HepG2 (cell line): ENCODE measurements at regions not wholly inside any gene's neighbourhood (a gene's known extent, or its start where the extent isn't known, plus 50 kb on each side); places are given as distances from the start of the nearest gene placed in this dataset.

Experiments used
- ATAC-seq: fragments of 200-7000 bp; cut with Tn5 transposase; 3 replicates; pipeline ENCODE4 v1.9.1; 2020; ENCODE audit warnings: mild to moderate bottlenecking, moderate library complexity
- BruUV-seq: library from RNA; stranded (reverse); fragments of 400-500 nt; replicated peaks from 2 replicates; lab custom pipeline; 2021; lab: Mats Ljungman, UMichigan
- CTCF ChIA-PET: fragments of 300-600 bp; formaldehyde crosslinking; extraction: SDS; loops from one replicate; lab custom pipeline; 2021; ENCODE audit warnings: low total read pairs, inconsistent platforms, low intra/inter-chr PET ratio; lab: Yijun Ruan, JAX
- POLR2A ChIA-PET: fragments of 350-600 bp; sonication (Branson Sonifier 250); formaldehyde crosslinking; loops from one replicate; lab custom pipeline; 2020; ENCODE audit warnings: antibody characterized with exemption, inconsistent platforms; lab: Yijun Ruan, JAX
- DNase-seq: peaks from one replicate; pipeline ENCODE4 v3.0.0-alpha.2; 2015; ENCODE audit warnings: low spot score
- FAIRE-seq: peaks from 3 replicates; lab custom pipeline; 2011; peaks lifted over from hg19 to GRCh38; lab: Jason Lieb, UNC
- H2AFZ ChIP-seq: one replicate; pipeline ENCODE4 v1.6.1; 2011; ENCODE audit warnings: low read length, inconsistent platforms
- H3K27ac ChIP-seq: fragments of 300-600 bp; 3 replicates; pipeline ENCODE4 v1.8.0; 2011; ENCODE audit warnings: mixed run types, mild to moderate bottlenecking, mixed read lengths, low read length, inconsistent platforms; ENCODE audit not compliant: insufficient read depth; ENCODE audit errors: extremely low read length
- H3K27me3 ChIP-seq, 2 experiments: fragments of 200-600 bp in 1 of 2; 2 replicates in 1 of 2; 3 replicates in 1 of 2; pipeline versions ENCODE4 v1.6.0 to v1.8.0; 2011; ENCODE audit warnings: low read length in 2 of 2, mild to moderate bottlenecking in 2 of 2, moderate library complexity in 2 of 2, inconsistent platforms in 1 of 2; ENCODE audit not compliant: insufficient read depth in 2 of 2, control insufficient read depth in 1 of 2
- H3K36me3 ChIP-seq, 2 experiments: fragments of 200-600 bp in 1 of 2; replicated peaks in 1 of 2; 2 replicates in 1 of 2; 3 replicates in 1 of 2; pipeline versions ENCODE4 v1.5.1 to v1.8.0; 2011; ENCODE audit warnings: low read length in 2 of 2, inconsistent platforms in 1 of 2; ENCODE audit not compliant: insufficient read depth in 2 of 2, control insufficient read depth in 1 of 2
- H3K4me1 ChIP-seq: 2 replicates; pipeline ENCODE4 v1.5.1; 2012; ENCODE audit warnings: low read length, inconsistent platforms; ENCODE audit not compliant: insufficient read depth
- H3K4me2 ChIP-seq: 2 replicates; pipeline ENCODE4 v1.6.0; 2011; ENCODE audit warnings: low read depth, low read length, inconsistent platforms
- H3K4me3 ChIP-seq, 3 experiments: fragments of 200-600 bp in 1 of 3; sonication (generic), shearing (Covaris generic) in 1 of 3; replicated peaks in 1 of 3; 2 replicates each; pipeline ENCODE4 v1.5.1; 2011 to 2016; ENCODE audit warnings: low read length in 3 of 3, inconsistent platforms in 2 of 3, low read depth in 2 of 3, mild to moderate bottlenecking in 2 of 3, control low read depth in 1 of 3, mixed read lengths in 1 of 3; ENCODE audit not compliant: insufficient read depth in 1 of 3
- H3K79me2 ChIP-seq: one replicate; pipeline ENCODE4 v1.6.1; 2011; ENCODE audit warnings: low read length, inconsistent platforms; ENCODE audit not compliant: insufficient read depth
- H3K9ac ChIP-seq: 2 replicates; pipeline ENCODE4 v1.6.0; 2011; ENCODE audit warnings: mild to moderate bottlenecking, low read depth, low read length, inconsistent platforms; ENCODE audit not compliant: insufficient read depth
- H3K9me3 ChIP-seq: 2 replicates; pipeline ENCODE4 v1.5.1; 2012; ENCODE audit warnings: mild to moderate bottlenecking, low read length
- H4K20me1 ChIP-seq: 2 replicates; pipeline ENCODE4 v1.6.0; 2011; ENCODE audit warnings: inconsistent platforms, mild to moderate bottlenecking, low read length, moderate library complexity; ENCODE audit not compliant: insufficient read depth
- CC2D1A ChIP-seq: sonication (generic); formaldehyde crosslinking; IDR thresholded peaks from 2 replicates; pipeline ENCODE4 v1.8.1; 2023; ENCODE audit warnings: mild to moderate bottlenecking, missing genetic modification reagents
- FOXP1 ChIP-seq, 2 experiments: fragments of 450-650 bp in 1 of 2; IDR thresholded peaks; 2 replicates each; pipeline ENCODE4 v1.6.1; 2017 to 2018; ENCODE audit warnings: antibody characterized with exemption in 1 of 2
- PLSCR1 ChIP-seq: sonication (generic); formaldehyde crosslinking; IDR thresholded peaks from 2 replicates; pipeline ENCODE4 v1.5.0; 2020; ENCODE audit warnings: missing genetic modification reagents, mild to moderate bottlenecking, borderline replicate concordance
- RFX1 ChIP-seq: fragments of 450-650 bp; IDR thresholded peaks from 2 replicates; pipeline ENCODE4 v1.6.1; 2017
- SNRNP70 ChIP-seq: fragments of 200-400 bp; formaldehyde crosslinking; IDR thresholded peaks from 2 replicates; pipeline ENCODE4 v1.6.1; 2017; ENCODE audit warnings: mild to moderate bottlenecking, low read depth, low read length, moderate library complexity
- TARDBP ChIP-seq: sonication (generic); formaldehyde crosslinking; IDR thresholded peaks from 2 replicates; pipeline ENCODE4 v1.8.0; 2022; ENCODE audit warnings: mild to moderate bottlenecking, missing genetic modification reagents
- ZNF446 ChIP-seq: sonication (generic); formaldehyde crosslinking; IDR thresholded peaks from 2 replicates; pipeline ENCODE4 v1.5.0; 2020; ENCODE audit warnings: mild to moderate bottlenecking, missing genetic modification reagents
- ZNF619 ChIP-seq: sonication (generic); formaldehyde crosslinking; IDR thresholded peaks from 2 replicates; pipeline ENCODE4 v1.4.0; 2020; ENCODE audit warnings: mild to moderate bottlenecking, missing genetic modification reagents
- ZNF713 ChIP-seq: sonication (generic); formaldehyde crosslinking; IDR thresholded peaks from 2 replicates; pipeline ENCODE4 v1.4.0; 2020; ENCODE audit warnings: mild to moderate bottlenecking, missing genetic modification reagents
- ZNF800 ChIP-seq: sonication (generic); formaldehyde crosslinking; IDR thresholded peaks from 2 replicates; pipeline ENCODE4 v1.4.0; 2020; ENCODE audit warnings: missing genetic modification reagents
- ZSCAN31 ChIP-seq: sonication (generic); formaldehyde crosslinking; IDR thresholded peaks from 2 replicates; pipeline ENCODE4 v1.5.0; 2020; ENCODE audit warnings: low read depth, mild to moderate bottlenecking, missing genetic modification reagents
- WGBS: methylation state at CpG from one replicate; pipeline ENCODE4 v1.1.6; 2017; ENCODE audit warnings: low lambda C conversion rate; 5-methylcytosine and 5-hydroxymethylcytosine counted together
- in situ Hi-C: cut with HindIII; loops from 2 replicates; pipeline ENCODE4 v1.10.0; 2017; ENCODE audit warnings: low pct_unique_long_range_greater_than_20kb; ENCODE audit not compliant: extremely low pct_ligation_motif_present
- intact Hi-C: fragments of 100-400 bp; cut with micrococcal nuclease; formaldehyde crosslinking; loops from one replicate; pipeline ENCODE4 v1.10.0; 2022; ENCODE audit not compliant: unreplicated experiment
- TF ChIP-seq, protein P1 (sequence below): sonication (generic); formaldehyde crosslinking; IDR thresholded peaks from 2 replicates; pipeline ENCODE4 v1.4.0; 2020; ENCODE audit warnings: missing genetic modification reagents, borderline replicate concordance
- TF ChIP-seq, protein P2 (sequence below): sonication (generic); formaldehyde crosslinking; IDR thresholded peaks from 2 replicates; pipeline ENCODE4 v1.8.1; 2023; ENCODE audit warnings: mild to moderate bottlenecking, missing genetic modification reagents, borderline replicate concordance
- TF ChIP-seq, protein P3 (sequence below): sonication (generic); formaldehyde crosslinking; IDR thresholded peaks from 2 replicates; pipeline ENCODE4 v1.8.1; 2023; ENCODE audit warnings: mild to moderate bottlenecking, moderate library complexity, missing genetic modification reagents

- TF ChIP-seq, protein P1, sequence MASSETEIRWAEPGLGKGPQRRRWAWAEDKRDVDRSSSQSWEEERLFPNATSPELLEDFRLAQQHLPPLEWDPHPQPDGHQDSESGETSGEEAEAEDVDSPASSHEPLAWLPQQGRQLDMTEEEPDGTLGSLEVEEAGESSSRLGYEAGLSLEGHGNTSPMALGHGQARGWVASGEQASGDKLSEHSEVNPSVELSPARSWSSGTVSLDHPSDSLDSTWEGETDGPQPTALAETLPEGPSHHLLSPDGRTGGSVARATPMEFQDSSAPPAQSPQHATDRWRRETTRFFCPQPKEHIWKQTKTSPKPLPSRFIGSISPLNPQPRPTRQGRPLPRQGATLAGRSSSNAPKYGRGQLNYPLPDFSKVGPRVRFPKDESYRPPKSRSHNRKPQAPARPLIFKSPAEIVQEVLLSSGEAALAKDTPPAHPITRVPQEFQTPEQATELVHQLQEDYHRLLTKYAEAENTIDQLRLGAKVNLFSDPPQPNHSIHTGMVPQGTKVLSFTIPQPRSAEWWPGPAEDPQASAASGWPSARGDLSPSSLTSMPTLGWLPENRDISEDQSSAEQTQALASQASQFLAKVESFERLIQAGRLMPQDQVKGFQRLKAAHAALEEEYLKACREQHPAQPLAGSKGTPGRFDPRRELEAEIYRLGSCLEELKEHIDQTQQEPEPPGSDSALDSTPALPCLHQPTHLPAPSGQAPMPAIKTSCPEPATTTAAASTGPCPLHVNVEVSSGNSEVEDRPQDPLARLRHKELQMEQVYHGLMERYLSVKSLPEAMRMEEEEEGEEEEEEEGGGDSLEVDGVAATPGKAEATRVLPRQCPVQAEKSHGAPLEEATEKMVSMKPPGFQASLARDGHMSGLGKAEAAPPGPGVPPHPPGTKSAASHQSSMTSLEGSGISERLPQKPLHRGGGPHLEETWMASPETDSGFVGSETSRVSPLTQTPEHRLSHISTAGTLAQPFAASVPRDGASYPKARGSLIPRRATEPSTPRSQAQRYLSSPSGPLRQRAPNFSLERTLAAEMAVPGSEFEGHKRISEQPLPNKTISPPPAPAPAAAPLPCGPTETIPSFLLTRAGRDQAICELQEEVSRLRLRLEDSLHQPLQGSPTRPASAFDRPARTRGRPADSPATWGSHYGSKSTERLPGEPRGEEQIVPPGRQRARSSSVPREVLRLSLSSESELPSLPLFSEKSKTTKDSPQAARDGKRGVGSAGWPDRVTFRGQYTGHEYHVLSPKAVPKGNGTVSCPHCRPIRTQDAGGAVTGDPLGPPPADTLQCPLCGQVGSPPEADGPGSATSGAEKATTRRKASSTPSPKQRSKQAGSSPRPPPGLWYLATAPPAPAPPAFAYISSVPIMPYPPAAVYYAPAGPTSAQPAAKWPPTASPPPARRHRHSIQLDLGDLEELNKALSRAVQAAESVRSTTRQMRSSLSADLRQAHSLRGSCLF (CRISPR knock-in tag) = no peak
- TF ChIP-seq ZNF713 = no peak
- no peak for TF ChIP-seq ZSCAN31 (CRISPR knock-in tag)
- TF ChIP-seq RFX1 = no peak
- TF ChIP-seq CC2D1A (CRISPR knock-in tag) = no peak
- no peak for TF ChIP-seq ZNF619 (CRISPR knock-in tag)
- TF ChIP-seq, protein P2, sequence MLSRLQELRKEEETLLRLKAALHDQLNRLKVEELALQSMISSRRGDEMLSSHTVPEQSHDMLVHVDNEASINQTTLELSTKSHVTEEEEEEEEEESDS (CRISPR knock-in tag) = no peak
These were observed 80.8 kb downstream of the ARRDC3 start (continued) for GRCh38 chr5:91302305-91302704.

GRCh38 chr5:91301106-91301846 is 81.8 kb downstream of the ARRDC3 start:
- Histone ChIP-seq H2AFZ (no peak overlapping the region), H3K36me3 (no peaks in the 10 kb centered on the region), H3K79me2 (no peaks in the 10 kb centered on the region), H3K4me3 (no peak overlapping the region), H3K9ac (no peak overlapping the region), H4K20me1 (no peaks in the 10 kb centered on the region), H3K27me3 (no peaks in the 10 kb centered on the region), H3K4me1 (0 out of 2 replicates have a peak, but pooled peaks cover 5% of the 10 kb centered on the region), H3K27ac (no peak overlapping the region), H3K9me3 (no peaks in the 10 kb centered on the region), H3K4me2 (no peak overlapping the region)
- no peak for FAIRE-seq
- DNase-seq = no peak
- ChIA-PET CTCF (no interaction called here), POLR2A (no interaction called here)
- BruUV-seq = no TSS peak
- WGBS = 68% methylated on average over 5 of the region's 5 CpGs
- no peak for ATAC-seq
- in situ Hi-C loops = no loop called here
- intact Hi-C loops = no loop called here
- TF ChIP-seq FOXP1 (IDR thresholded peaks at IDR 0.05) = no peak
- TF ChIP-seq FOXP1 (CRISPR knock-in tag; IDR thresholded peaks at IDR 0.05) = peak; percentile 79
- no peak for TF ChIP-seq TARDBP (CRISPR knock-in tag)
- no peak for TF ChIP-seq ZNF800 (CRISPR knock-in tag)
- no peak for TF ChIP-seq PLSCR1
- no peak for TF ChIP-seq ZNF446 (CRISPR knock-in tag)
- no peak for TF ChIP-seq SNRNP70
- TF ChIP-seq, protein P3, sequence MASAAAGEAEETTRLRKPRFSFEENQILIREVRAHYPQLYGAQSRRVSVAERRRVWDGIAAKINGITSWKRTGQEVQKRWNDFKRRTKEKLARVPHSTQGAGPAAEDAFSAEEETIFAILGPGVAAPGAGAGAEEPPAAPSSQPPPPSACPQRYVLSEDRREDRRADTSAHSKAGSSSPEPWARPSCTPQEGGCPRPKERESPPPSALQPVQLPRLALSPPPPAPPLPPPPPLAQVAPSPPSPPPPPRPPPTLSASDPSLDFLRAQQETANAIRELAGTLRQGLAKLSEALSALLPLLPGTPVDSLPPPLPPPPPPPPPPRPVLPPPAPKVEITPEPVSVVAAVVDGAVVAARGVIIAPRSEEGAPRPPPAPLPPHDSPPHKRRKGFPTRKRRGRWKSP (CRISPR knock-in tag) = no peak
